Ovary (tissue), 3 donors: ENCODE measurements at regions not wholly inside any gene's neighbourhood (a gene's known extent, or its start where the extent isn't known, plus 50 kb on each side); places are given as distances from the start of the nearest gene placed in this dataset.

Experiments
- POLR2A ChIP-seq: fragments of 450-650 bp; IDR thresholded peaks from one replicate; pipeline ENCODE4 v1.6.1; 2017; ENCODE audit warnings: antibody characterized with exemption, mild to moderate bottlenecking, moderate library complexity
- TF ChIP-seq, protein P1 (sequence below), 3 donors: fragments of 450-650 bp in 2 of 3; fragments of 200-600 bp in 1 of 3; IDR thresholded peaks; one replicate each; pipeline versions ENCODE4 v1.5.1 to v1.8.0; 2016 to 2022; ENCODE audit warnings: antibody characterized with exemption in 3 of 3, mild to moderate bottlenecking in 1 of 3
- donor health status: DM: no; HTN: no; CAD: no.

DNA sequence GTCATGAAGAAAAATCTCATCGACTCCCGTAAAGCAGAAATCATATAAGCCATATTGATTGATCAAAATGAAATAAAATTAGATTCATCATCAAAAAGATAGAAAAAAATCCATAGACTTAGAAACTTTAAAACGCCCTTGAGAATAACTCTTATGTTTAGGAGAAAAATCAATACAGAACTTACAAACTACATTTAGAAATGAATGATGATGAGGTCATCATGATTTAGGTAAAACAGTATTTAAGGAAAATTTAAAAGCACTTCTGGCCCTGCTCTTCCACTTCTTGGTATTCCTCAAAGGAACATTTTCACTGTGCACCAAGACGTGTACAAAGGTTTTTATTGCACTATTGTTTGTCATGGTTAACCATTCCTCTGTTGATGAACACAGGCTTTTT, 173.4 kb upstream of the PSMD7 start:
- TF ChIP-seq, protein P1, sequence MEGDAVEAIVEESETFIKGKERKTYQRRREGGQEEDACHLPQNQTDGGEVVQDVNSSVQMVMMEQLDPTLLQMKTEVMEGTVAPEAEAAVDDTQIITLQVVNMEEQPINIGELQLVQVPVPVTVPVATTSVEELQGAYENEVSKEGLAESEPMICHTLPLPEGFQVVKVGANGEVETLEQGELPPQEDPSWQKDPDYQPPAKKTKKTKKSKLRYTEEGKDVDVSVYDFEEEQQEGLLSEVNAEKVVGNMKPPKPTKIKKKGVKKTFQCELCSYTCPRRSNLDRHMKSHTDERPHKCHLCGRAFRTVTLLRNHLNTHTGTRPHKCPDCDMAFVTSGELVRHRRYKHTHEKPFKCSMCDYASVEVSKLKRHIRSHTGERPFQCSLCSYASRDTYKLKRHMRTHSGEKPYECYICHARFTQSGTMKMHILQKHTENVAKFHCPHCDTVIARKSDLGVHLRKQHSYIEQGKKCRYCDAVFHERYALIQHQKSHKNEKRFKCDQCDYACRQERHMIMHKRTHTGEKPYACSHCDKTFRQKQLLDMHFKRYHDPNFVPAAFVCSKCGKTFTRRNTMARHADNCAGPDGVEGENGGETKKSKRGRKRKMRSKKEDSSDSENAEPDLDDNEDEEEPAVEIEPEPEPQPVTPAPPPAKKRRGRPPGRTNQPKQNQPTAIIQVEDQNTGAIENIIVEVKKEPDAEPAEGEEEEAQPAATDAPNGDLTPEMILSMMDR (IDR thresholded peaks at IDR 0.05), result no peak
- TF ChIP-seq POLR2A, result no peak
